Ishikawa (cell line): ENCODE measurements at regions not wholly inside any gene's neighbourhood (a gene's known extent, or its start where the extent isn't known, plus 50 kb on each side); places are given as distances from the start of the nearest gene placed in this dataset.

Experiments
- CEBPB ChIP-seq: IDR thresholded peaks from 2 replicates; pipeline ENCODE4 v1.6.1; 2012
- CREB1 ChIP-seq: IDR thresholded peaks from 2 replicates; pipeline ENCODE4 v1.6.1; 2012; ENCODE audit warnings: low read depth
- EGR1 ChIP-seq: IDR thresholded peaks from 2 replicates; pipeline ENCODE4 v1.6.1; 2012
- EP300 ChIP-seq: IDR thresholded peaks from 2 replicates; pipeline ENCODE4 v1.6.1; 2012; ENCODE audit warnings: borderline replicate concordance
- FOXM1 ChIP-seq: IDR thresholded peaks from 2 replicates; pipeline ENCODE4 v1.6.1; 2012; ENCODE audit warnings: low read depth, borderline replicate concordance
- NFIC ChIP-seq: IDR thresholded peaks from 2 replicates; pipeline ENCODE4 v1.6.1; 2012
- RAD21 ChIP-seq: IDR thresholded peaks from 2 replicates; pipeline ENCODE4 v1.6.1; 2012; ENCODE audit warnings: low read depth
- TAF1 ChIP-seq: IDR thresholded peaks from 2 replicates; pipeline ENCODE4 v1.6.1; 2012; ENCODE audit warnings: low read depth, mild to moderate bottlenecking
- TCF12 ChIP-seq: IDR thresholded peaks from 2 replicates; pipeline ENCODE4 v1.6.1; 2012; ENCODE audit warnings: low read depth
- TEAD4 ChIP-seq: IDR thresholded peaks from 2 replicates; pipeline ENCODE4 v1.6.1; 2012
- YY1 ChIP-seq: IDR thresholded peaks from 2 replicates; pipeline ENCODE4 v1.6.1; 2012; ENCODE audit warnings: low read depth
- ZBTB7A ChIP-seq: IDR thresholded peaks from 2 replicates; pipeline ENCODE4 v1.6.1; 2012; ENCODE audit warnings: low read depth
- TF ChIP-seq, protein P1 (sequence below): IDR thresholded peaks from 2 replicates; pipeline ENCODE4 v1.6.1; 2012; ENCODE audit warnings: low read depth, mild to moderate bottlenecking
- TF ChIP-seq, protein P2 (sequence below): IDR thresholded peaks from 2 replicates; pipeline ENCODE4 v1.6.1; 2012
- TF ChIP-seq, protein P3 (sequence below): IDR thresholded peaks from 2 replicates; pipeline ENCODE4 v1.6.1; 2012

DNA sequence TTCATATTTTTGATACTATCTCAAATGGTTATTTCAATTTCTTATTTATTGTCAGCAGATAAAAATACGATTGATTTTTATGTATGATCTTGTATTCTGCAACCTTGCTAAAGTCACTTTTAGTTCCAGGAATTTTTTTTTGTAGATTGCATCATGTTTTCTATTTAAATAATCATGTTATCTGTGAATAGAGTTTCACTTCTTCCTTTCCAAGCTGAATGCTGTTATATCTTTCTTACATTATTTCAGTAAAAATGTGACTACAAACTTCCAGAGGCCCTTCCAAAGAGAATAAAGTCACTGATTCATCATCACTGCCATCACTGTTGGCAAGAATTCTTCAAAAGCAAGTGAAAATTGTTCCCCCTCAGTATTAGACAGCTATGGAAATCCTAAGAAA lies 104.7 kb upstream of the RAP1B start:
- TF ChIP-seq FOXM1: no peak
- no peak for TF ChIP-seq TAF1
- TF ChIP-seq, protein P1, sequence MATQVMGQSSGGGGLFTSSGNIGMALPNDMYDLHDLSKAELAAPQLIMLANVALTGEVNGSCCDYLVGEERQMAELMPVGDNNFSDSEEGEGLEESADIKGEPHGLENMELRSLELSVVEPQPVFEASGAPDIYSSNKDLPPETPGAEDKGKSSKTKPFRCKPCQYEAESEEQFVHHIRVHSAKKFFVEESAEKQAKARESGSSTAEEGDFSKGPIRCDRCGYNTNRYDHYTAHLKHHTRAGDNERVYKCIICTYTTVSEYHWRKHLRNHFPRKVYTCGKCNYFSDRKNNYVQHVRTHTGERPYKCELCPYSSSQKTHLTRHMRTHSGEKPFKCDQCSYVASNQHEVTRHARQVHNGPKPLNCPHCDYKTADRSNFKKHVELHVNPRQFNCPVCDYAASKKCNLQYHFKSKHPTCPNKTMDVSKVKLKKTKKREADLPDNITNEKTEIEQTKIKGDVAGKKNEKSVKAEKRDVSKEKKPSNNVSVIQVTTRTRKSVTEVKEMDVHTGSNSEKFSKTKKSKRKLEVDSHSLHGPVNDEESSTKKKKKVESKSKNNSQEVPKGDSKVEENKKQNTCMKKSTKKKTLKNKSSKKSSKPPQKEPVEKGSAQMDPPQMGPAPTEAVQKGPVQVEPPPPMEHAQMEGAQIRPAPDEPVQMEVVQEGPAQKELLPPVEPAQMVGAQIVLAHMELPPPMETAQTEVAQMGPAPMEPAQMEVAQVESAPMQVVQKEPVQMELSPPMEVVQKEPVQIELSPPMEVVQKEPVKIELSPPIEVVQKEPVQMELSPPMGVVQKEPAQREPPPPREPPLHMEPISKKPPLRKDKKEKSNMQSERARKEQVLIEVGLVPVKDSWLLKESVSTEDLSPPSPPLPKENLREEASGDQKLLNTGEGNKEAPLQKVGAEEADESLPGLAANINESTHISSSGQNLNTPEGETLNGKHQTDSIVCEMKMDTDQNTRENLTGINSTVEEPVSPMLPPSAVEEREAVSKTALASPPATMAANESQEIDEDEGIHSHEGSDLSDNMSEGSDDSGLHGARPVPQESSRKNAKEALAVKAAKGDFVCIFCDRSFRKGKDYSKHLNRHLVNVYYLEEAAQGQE: no peak
- TF ChIP-seq, protein P2, sequence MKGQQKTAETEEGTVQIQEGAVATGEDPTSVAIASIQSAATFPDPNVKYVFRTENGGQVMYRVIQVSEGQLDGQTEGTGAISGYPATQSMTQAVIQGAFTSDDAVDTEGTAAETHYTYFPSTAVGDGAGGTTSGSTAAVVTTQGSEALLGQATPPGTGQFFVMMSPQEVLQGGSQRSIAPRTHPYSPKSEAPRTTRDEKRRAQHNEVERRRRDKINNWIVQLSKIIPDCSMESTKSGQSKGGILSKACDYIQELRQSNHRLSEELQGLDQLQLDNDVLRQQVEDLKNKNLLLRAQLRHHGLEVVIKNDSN: no peak
- no peak for TF ChIP-seq ZBTB7A
- no peak for TF ChIP-seq TEAD4
- no peak for TF ChIP-seq NFIC
- TF ChIP-seq, protein P3, sequence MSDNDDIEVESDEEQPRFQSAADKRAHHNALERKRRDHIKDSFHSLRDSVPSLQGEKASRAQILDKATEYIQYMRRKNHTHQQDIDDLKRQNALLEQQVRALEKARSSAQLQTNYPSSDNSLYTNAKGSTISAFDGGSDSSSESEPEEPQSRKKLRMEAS: no peak
- TF ChIP-seq RAD21: no peak
- TF ChIP-seq CREB1: no peak
- TF ChIP-seq EP300: no peak

DNA sequence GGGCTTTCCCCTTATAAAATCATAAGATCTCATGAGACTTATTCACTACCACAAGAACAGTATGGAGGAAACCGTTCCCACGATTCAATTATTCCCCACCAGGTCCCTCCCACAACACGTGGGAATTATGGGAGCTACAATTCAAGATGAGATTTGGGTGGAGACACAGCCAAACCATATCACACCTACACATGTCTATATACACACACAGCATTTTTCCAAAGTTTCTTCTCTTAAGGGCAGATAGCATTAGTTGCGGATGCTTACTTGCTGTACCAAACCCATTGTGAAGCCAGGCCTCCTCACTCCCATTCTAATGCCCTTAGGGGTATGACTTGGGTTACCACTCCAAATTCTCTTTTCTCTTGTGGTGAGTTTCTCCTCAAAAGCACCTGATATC lies 104.1 kb upstream of the RAP1B start:
- TF ChIP-seq FOXM1: no peak
- TF ChIP-seq TCF12: no peak
- TF ChIP-seq EGR1: no peak
- no peak for TF ChIP-seq CREB1
- no peak for TF ChIP-seq TEAD4
- no peak for TF ChIP-seq RAD21
- no peak for TF ChIP-seq YY1
- TF ChIP-seq EP300: no peak
- TF ChIP-seq, protein P3: no peak
- no peak for TF ChIP-seq NFIC
- TF ChIP-seq, protein P2: no peak
- TF ChIP-seq CEBPB: no peak
- TF ChIP-seq, protein P1: no peak
- TF ChIP-seq TAF1: no peak
- TF ChIP-seq ZBTB7A: no peak

DNA sequence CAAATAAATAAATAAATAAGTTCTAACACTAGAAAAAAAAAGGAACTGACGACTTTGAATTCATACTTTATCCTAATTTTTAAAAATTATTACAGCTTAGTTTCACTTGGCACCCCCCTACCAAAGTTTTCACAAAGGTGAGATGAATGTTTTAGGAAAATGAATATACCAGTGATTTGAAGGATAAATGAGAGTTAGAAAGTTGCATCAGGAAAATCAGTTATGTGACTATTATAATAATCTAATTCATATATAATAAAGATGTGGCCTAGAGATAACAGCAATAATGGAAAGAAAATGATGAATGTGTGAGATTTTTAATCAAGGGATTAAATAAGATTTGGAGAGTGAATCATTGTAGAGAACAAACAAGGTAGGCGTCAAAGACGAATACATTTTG lies 103.0 kb upstream of the RAP1B start:
- TF ChIP-seq YY1 (no peak), EGR1 (no peak), NFIC (no peak)
- TF ChIP-seq, protein P3: no peak

DNA sequence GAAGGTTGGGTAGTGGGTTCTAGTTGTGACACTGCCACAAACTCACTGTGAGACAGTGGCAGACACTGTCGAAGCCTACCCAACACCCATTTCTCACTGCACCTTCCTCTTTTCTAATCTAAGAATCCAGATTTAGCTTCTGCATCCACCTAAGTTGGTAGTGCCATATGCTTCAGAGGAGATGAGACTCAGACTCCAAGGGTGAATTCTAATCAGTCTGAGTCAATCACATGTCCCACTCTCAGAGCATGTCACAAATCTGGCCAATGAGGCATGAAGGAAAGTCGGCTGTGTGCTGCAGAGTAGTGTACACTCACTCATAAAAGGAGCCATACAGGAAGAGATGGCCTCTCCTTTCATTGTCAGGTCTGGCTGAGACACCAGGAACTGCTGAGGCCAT lies 102.1 kb upstream of the RAP1B start:
- TF ChIP-seq CEBPB: no peak
- no peak for TF ChIP-seq RAD21
- no peak for TF ChIP-seq ZBTB7A
- TF ChIP-seq EP300: no peak
- TF ChIP-seq YY1: no peak
- TF ChIP-seq, protein P1: no peak
- no peak for TF ChIP-seq TEAD4

DNA sequence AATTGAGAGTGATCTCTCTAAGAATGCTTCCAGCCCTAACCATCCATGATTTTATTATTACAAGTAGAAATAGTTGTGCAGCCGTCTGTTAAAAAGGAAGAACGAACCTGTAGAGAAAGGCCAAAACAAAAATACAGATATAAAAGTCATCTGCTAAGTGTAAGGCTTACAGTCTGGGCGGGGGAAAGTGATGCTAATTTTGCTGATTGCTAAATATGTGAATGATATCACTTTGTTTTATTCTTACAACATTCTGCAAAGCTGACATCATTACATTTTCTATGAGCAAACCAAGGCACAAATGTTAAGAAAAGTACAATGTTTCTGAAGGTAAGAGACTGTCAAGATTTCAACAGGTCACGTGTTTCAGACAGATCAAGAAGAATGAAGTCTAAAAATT lies 101.5 kb upstream of the RAP1B start:
- TF ChIP-seq TAF1 (no peak), NFIC (no peak), EP300 (no peak), TCF12 (no peak), CEBPB (no peak), ZBTB7A (no peak), RAD21 (no peak), TEAD4 (no peak), EGR1 (no peak), CREB1 (no peak), FOXM1 (no peak), YY1 (no peak)
- TF ChIP-seq, protein P3: no peak
- TF ChIP-seq, protein P1: no peak
- TF ChIP-seq, protein P2: no peak
